A549 (cell line): ENCODE measurements at regions not wholly inside any gene's neighbourhood (a gene's known extent, or its start where the extent isn't known, plus 50 kb on each side); places are given as distances from the start of the nearest gene placed in this dataset.

ENCODE experiments used
- ATAC-seq, 2 experiments: fragments of 200-7000 bp in 1 of 2; fragments of >200 bp in 1 of 2; cut with Nextera tagmentation in 1 of 2; cut with Tn5 transposase in 1 of 2; 3 replicates each; pipeline versions ENCODE4 v1.8.0 to v1.9.1; 2018 to 2020; ENCODE audit warnings: mild to moderate bottlenecking in 1 of 2, moderate library complexity in 1 of 2
- CTCF ChIA-PET: fragments of 300-600 bp; sonication (Branson Sonifier 250); formaldehyde crosslinking; extraction: SDS; loops from one replicate; lab custom pipeline; 2021; ENCODE audit warnings: antibody characterized with exemption, inconsistent platforms; lab: Yijun Ruan, JAX
- POLR2A ChIA-PET: fragments of 350-600 bp; formaldehyde crosslinking; extraction: SDS; loops from one replicate; lab custom pipeline; 2021; ENCODE audit warnings: antibody characterized with exemption, inconsistent platforms; lab: Yijun Ruan, JAX
- DNase-seq, 2 experiments: peaks; one replicate each; pipeline versions ENCODE4 v3.0.0 to v3.0.0-alpha.2; 2011 to 2016; ENCODE audit warnings: low read depth in 1 of 2, low spot score in 1 of 2
- FAIRE-seq: peaks from 2 replicates; lab custom pipeline; 2011; peaks lifted over from hg19 to GRCh38; lab: Jason Lieb, UNC
- H3K27ac ChIP-seq, 2 experiments: fragments of >200 bp; sonication (Bioruptor Twin); formaldehyde crosslinking; 3 replicates each; pipeline ENCODE4 v1.5.1; 2016 to 2017
- H3K4me1 ChIP-seq: fragments of >200 bp; sonication (Bioruptor Twin); formaldehyde crosslinking; 3 replicates; pipeline ENCODE4 v1.6.1; 2016
- H3K4me2 ChIP-seq: fragments of >200 bp; sonication (Bioruptor Twin); formaldehyde crosslinking; 3 replicates; pipeline ENCODE4 v1.6.1; 2016
- H3K4me3 ChIP-seq: fragments of >200 bp; sonication (Bioruptor Twin); formaldehyde crosslinking; 3 replicates; pipeline ENCODE4 v1.5.1; 2016
- H3K9me3 ChIP-seq: fragments of >200 bp; sonication (Bioruptor Twin); formaldehyde crosslinking; 3 replicates; pipeline ENCODE4 v1.6.1; 2016
- CEBPB ChIP-seq, 2 experiments: fragments of >200 bp in 1 of 2; sonication (Bioruptor Twin) in 1 of 2; formaldehyde crosslinking in 1 of 2; IDR thresholded peaks; 2 replicates each; pipeline ENCODE4 v1.6.1; 2012 to 2016
- CHD2 ChIP-seq: fragments of 150-350 bp; IDR thresholded peaks from 2 replicates; pipeline ENCODE4 v1.6.1; 2014; ENCODE audit warnings: low read length; ENCODE audit not compliant: partially characterized antibody
- CTCF ChIP-seq: fragments of >200 bp; sonication (Bioruptor Twin); formaldehyde crosslinking; IDR thresholded peaks from 3 replicates; pipeline ENCODE4 v1.5.1; 2016
- EHF ChIP-seq: fragments of 250-450 bp; sonication (Bioruptor Pico); IDR thresholded peaks from 2 replicates; pipeline ENCODE4 v1.5.0; 2020; ENCODE audit warnings: mild to moderate bottlenecking
- FOSL2 ChIP-seq, 2 experiments: fragments of 450-650 bp in 1 of 2; fragments of >200 bp in 1 of 2; sonication (Bioruptor Twin) in 1 of 2; formaldehyde crosslinking; IDR thresholded peaks; 2 replicates each; pipeline versions ENCODE4 v1.5.0 to v1.6.1; 2016 to 2020; ENCODE audit warnings: mild to moderate bottlenecking in 1 of 2, moderate library complexity in 1 of 2
- HES2 ChIP-seq: fragments of >200 bp; sonication (Bioruptor Twin); formaldehyde crosslinking; IDR thresholded peaks from 2 replicates; pipeline ENCODE4 v1.6.1; 2016
- HMGXB4 ChIP-seq: fragments of 250-450 bp; sonication (Bioruptor Pico); IDR thresholded peaks from 2 replicates; pipeline ENCODE4 v1.5.0; 2021; ENCODE audit warnings: mild to moderate bottlenecking, moderate library complexity, borderline replicate concordance
- KDM1A ChIP-seq: fragments of 200-600 bp; sonication (generic); IDR thresholded peaks from 2 replicates; pipeline ENCODE4 v1.6.1; 2016; ENCODE audit warnings: low read depth, mild to moderate bottlenecking
- KDM5A ChIP-seq: fragments of 200-600 bp; sonication (generic); IDR thresholded peaks from 2 replicates; pipeline ENCODE4 v1.6.1; 2016; ENCODE audit warnings: antibody characterized with exemption, mild to moderate bottlenecking
- MAX ChIP-seq: IDR thresholded peaks from 2 replicates; pipeline ENCODE4 v1.6.1; 2012
- MAZ ChIP-seq: fragments of 150-350 bp; IDR thresholded peaks from 2 replicates; pipeline ENCODE4 v1.6.1; 2014; ENCODE audit warnings: antibody characterized with exemption, low read depth, low read length, borderline replicate concordance
- PHF8 ChIP-seq: fragments of 200-600 bp; sonication (generic); IDR thresholded peaks from 2 replicates; pipeline ENCODE4 v1.6.1; 2016; ENCODE audit warnings: low read depth, mild to moderate bottlenecking, antibody characterized with exemption, moderate library complexity, borderline replicate concordance
- RAD21 ChIP-seq, 2 experiments: fragments of >200 bp in 1 of 2; sonication (Bioruptor Twin) in 1 of 2; formaldehyde crosslinking in 1 of 2; IDR thresholded peaks in 1 of 2; conservative IDR thresholded peaks in 1 of 2; 2 replicates in 1 of 2; 3 replicates in 1 of 2; pipeline ENCODE4 v1.6.1; 2012 to 2018; ENCODE audit warnings: inconsistent platforms in 1 of 2
- REST ChIP-seq: fragments of 200-600 bp; sonication (generic); IDR thresholded peaks from 2 replicates; pipeline ENCODE4 v1.6.1; 2016; ENCODE audit warnings: antibody characterized with exemption, mild to moderate bottlenecking, moderate library complexity
- RFX5 ChIP-seq: fragments of 450-650 bp; IDR thresholded peaks from 2 replicates; pipeline ENCODE4 v1.7.1; 2014; ENCODE audit warnings: antibody characterized with exemption, mild to moderate bottlenecking, moderate library complexity
- ZFP36 ChIP-seq: fragments of 450-650 bp; IDR thresholded peaks from 2 replicates; pipeline ENCODE4 v1.6.1; 2014; ENCODE audit warnings: borderline replicate concordance; ENCODE audit not compliant: partially characterized antibody
- ZNF302 ChIP-seq: fragments of 250-450 bp; sonication (Bioruptor Pico); IDR thresholded peaks from 2 replicates; pipeline ENCODE4 v1.9.0; 2021; ENCODE audit warnings: inconsistent platforms, mild to moderate bottlenecking, moderate library complexity
- ZSCAN20 ChIP-seq: fragments of 250-450 bp; sonication (Bioruptor Pico); IDR thresholded peaks from 2 replicates; pipeline ENCODE4 v1.8.0; 2022; ENCODE audit warnings: mild to moderate bottlenecking, moderate library complexity
- WGBS: methylation state at CpG from one replicate; pipeline ENCODE4 v1.1.6; 2017; ENCODE audit errors: missing lambda C conversion rate; 5-methylcytosine and 5-hydroxymethylcytosine counted together
- TF ChIP-seq, protein P1 (sequence below): fragments of >200 bp; sonication (Bioruptor Twin); formaldehyde crosslinking; IDR thresholded peaks from 3 replicates; pipeline ENCODE4 v1.6.1; 2016

DNA sequence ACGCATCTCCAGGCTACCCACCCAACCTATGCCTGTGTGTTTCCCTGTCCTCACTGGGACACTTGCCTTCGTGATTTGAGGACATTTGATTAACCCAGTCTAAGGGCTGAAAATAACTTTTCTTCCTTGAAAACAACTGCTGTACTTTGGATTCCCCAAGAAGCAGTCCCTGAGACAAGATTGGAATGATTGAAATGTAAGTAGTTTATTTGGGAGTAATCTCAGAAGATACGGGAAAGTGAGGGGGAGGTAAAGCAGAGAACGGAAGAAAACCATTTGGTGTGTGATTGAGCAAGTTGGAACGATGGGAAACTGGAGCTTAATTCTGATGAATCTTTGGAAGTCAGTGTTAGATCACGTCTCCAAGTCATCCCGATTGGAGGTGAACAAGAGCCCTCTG is 143.8 kb upstream of the LMCD1 start (continued):
- TF ChIP-seq REST (no peak), CTCF (no peak), MAZ (no peak)

- DNase-seq = no peak
- H3K4me3 ChIP-seq = no peak overlapping the region
- no peaks in the 10 kb centered on the region for H3K4me1 ChIP-seq
- no peaks in the 10 kb centered on the region for H3K9me3 ChIP-seq
- 80% methylated on average over 1 of the region's 1 CpG for WGBS
- POLR2A ChIA-PET = no interaction called here
- no peak for ATAC-seq
- FAIRE-seq = no peak
- no peak overlapping the region for H3K4me2 ChIP-seq
- TF ChIP-seq EHF (CRISPR knock-in tag) (no peak), CHD2 (no peak), RAD21 (conservative IDR thresholded peaks at IDR 0.05 in 1 of 2, IDR thresholded peaks at IDR 0.05 in 1 of 2) (no peak), ZFP36 (no peak), KDM1A (no peak), HES2 (no peak), PHF8 (no peak), ZNF302 (CRISPR knock-in tag) (no peak), MAX (no peak), FOSL2 (IDR thresholded peaks at IDR 0.05) (no peak), FOSL2 (CRISPR knock-in tag; IDR thresholded peaks at IDR 0.05) (no peak), CEBPB (IDR thresholded peaks at IDR 0.05) (no peak), KDM5A (no peak), RFX5 (no peak), ZSCAN20 (CRISPR knock-in tag) (no peak), HMGXB4 (CRISPR knock-in tag) (no peak)
- TF ChIP-seq, protein P1, sequence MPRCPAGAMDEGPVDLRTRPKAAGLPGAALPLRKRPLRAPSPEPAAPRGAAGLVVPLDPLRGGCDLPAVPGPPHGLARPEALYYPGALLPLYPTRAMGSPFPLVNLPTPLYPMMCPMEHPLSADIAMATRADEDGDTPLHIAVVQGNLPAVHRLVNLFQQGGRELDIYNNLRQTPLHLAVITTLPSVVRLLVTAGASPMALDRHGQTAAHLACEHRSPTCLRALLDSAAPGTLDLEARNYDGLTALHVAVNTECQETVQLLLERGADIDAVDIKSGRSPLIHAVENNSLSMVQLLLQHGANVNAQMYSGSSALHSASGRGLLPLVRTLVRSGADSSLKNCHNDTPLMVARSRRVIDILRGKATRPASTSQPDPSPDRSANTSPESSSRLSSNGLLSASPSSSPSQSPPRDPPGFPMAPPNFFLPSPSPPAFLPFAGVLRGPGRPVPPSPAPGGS = no peak
- no peak overlapping the region for H3K27ac ChIP-seq
- CTCF ChIA-PET = no interaction called here
Measured at GRCh38 chr3:8359133-8359532, 142.5 kb upstream of the LMCD1 start.
